C4-2B (cell line): ENCODE measurements at regions not wholly inside any gene's neighbourhood (a gene's known extent, or its start where the extent isn't known, plus 50 kb on each side); places are given as distances from the start of the nearest gene placed in this dataset.

Source experiments
- H3K27ac ChIP-seq: fragments of 450-650 bp; 2 replicates; pipeline ENCODE4 v1.5.1; 2017
- CTCF ChIP-seq: fragments of 450-650 bp; conservative IDR thresholded peaks from 2 replicates; pipeline ENCODE4 v1.5.1; 2017; ENCODE audit warnings: mild to moderate bottlenecking
- ZFX ChIP-seq: fragments of 450-650 bp; IDR thresholded peaks from 2 replicates; pipeline ENCODE4 v1.6.1; 2017

- no peak for TF ChIP-seq CTCF
Measured at GRCh38 chr2:220682616-220683015, 889.5 kb downstream of the EPHA4 start.

GRCh38 chr2:220684099-220684498 lies 888.0 kb downstream of the EPHA4 start:
- H3K27ac ChIP-seq: no peak overlapping the region
- TF ChIP-seq ZFX: no peak
- no peak for TF ChIP-seq CTCF

More at GRCh38 chr2:220682616-220683015, 889.5 kb downstream of the EPHA4 start:
- H3K27ac ChIP-seq: no peak overlapping the region

- H3K27ac ChIP-seq: no peak overlapping the region
- peak; percentile 83 for TF ChIP-seq CTCF
- TF ChIP-seq ZFX: no peak
Measured at GRCh38 chr2:220687231-220687843, 884.8 kb downstream of the EPHA4 start.

GRCh38 chr2:220695397-220696279 lies 876.5 kb downstream of the EPHA4 start:
- H3K27ac ChIP-seq: no peak overlapping the region
- TF ChIP-seq CTCF (no peak), ZFX (no peak)

- no peak for TF ChIP-seq CTCF
- TF ChIP-seq ZFX: no peak
- no peak overlapping the region for H3K27ac ChIP-seq
Measured at GRCh38 chr2:220696280-220696669, 875.8 kb downstream of the EPHA4 start.

GRCh38 chr2:220697011-220697410 lies 875.1 kb downstream of the EPHA4 start:
- no peak overlapping the region for H3K27ac ChIP-seq
- TF ChIP-seq ZFX (no peak), CTCF (no peak)

- no peak for TF ChIP-seq ZFX
- TF ChIP-seq CTCF: no peak
Measured at GRCh38 chr2:220701115-220701514, 871.0 kb downstream of the EPHA4 start.

More at GRCh38 chr2:220701115-220701514, 871.0 kb downstream of the EPHA4 start:
- H3K27ac ChIP-seq: no peak overlapping the region
